ENCODE measurements at regions not wholly inside any gene's neighbourhood (a gene's known extent, or its start where the extent isn't known, plus 50 kb on each side); places are given as distances from the start of the nearest gene placed in this dataset.
"Not testable (repeated sequence)": the region's sequence is repeated elsewhere in the genome, so short reads cannot be mapped to it uniquely, and the experiment has no call there.

DNA sequence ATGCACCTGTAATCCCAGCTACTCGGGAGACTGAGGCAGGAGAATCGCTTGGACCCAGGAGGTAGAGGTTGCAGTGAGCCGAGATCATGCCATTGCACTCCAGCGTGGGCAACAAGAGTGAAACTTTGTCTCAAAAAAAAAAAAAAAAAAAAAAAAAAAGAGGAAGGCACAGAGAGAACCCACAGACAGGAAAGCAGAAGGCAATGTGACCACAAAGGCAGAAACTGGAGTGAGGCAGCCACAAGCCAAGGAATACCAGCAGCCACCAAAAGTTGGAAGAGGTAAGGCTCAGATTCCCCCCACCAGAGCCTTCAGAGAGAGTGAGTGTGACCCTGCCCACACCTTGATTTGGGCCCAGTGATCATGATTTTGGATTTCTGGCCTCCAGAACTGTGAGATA is 54.7 kb upstream of the E2F3 start:
- not testable (repeated sequence) for DNase-seq

DNA sequence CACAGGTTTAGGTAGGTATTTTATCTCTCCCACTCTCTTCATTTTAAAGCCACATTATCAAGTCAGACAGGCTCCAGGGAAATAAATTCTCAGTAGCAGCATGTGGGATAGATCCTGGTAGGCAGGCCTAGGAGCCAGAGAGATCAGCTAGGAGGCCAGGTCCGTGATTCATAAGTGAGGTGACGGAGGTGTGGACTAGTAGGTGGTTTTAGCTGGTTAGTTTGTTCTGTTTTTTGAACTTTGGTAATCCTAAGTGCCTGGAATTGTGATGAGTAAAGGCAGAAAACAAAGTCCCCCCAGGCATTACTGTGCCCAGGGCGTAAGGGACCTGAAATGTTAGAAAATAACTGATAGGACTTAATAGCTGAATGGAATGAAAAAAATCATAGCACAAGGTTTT is 53.6 kb upstream of the E2F3 start:
- DNase-seq = no peak

DNA sequence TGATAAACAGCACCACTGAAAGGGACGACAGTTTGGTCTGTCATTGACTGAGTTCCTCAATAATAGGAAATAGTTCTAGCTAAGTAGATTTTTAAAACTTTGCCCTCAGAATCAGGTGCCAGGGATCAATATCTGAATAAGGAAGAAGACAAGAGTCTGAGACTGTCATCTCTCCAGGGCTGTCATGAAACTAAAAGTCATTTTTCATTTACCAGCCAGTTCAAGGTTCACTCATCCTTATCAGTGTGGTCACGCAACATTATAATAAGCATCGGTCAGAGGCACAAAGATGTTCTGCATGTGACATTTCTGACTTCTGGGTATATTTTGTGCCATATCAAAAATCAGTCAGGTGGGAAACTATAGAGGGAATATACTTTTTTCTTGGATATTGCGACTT is 52.5 kb upstream of the E2F3 start:
- no peak for DNase-seq

DNA sequence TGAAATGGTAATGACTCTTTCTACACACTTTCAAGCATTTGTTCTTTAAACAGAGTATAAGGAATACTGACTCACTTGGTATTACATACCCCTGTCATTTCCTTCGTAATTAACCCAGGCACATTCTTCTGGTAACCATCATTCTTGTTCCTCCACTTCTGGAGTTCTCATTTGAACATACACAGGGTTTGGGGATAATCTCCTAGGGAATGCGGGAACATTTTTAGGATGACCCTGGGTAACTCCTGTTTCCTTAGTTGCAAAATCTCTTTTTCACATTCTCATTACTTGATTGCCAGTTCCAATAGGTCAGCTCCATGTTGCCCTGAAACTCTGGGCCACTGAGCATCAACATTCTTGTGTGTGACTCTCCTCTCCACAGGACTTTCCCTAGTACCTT is 51.5 kb upstream of the E2F3 start:
- no peak for DNase-seq

DNA sequence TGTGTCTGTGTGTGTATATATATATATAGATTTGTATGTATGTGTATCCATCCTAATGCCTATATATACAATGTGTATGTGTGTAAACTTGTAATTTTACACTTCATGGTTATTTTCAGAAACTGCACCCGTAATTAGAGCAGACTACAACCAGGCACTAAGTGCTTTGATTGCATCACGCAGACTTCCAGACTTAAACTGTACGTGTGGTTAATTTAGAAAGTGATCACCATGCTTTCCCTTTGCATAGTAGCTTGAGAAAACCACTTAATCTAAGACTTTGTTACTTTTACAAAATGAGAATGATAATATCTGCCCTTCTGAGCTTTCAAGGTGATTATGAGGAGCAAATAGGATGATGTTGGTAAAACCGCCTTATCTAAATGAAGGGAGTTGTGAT is 50.1 kb upstream of the E2F3 start:
- no peak for DNase-seq
